ENCODE measurements at regions not wholly inside any gene's neighbourhood (a gene's known extent, or its start where the extent isn't known, plus 50 kb on each side); places are given as distances from the start of the nearest gene placed in this dataset.

GRCh38 chr3:35336601-35337000 lies 302.7 kb upstream of the ARPP21 start:
- Mint-ChIP-seq H3K27ac (no peak overlapping the region), H3K36me3 (no peaks in the 10 kb centered on the region), H3K27me3 (ENCODE audit: low read depth) (no peaks in the 10 kb centered on the region; the same call in 1 of the 2 replicates), H3K4me3 (no peak overlapping the region), H3K4me1 (peaks cover 9% of the 10 kb centered on the region), H3K9me3 (peaks cover 6% of the 10 kb centered on the region)
- TF ChIP-seq ZNF416 (CRISPR knock-in tag; IDR thresholded peaks at IDR 0.05) = no peak
- POLR2A ChIA-PET = no interaction called here
- ATAC-seq (no peak), DNase-seq (ENCODE audit: low spot score) (no peak)
- CTCF ChIA-PET = no interaction called here

GRCh38 chr3:35338186-35338585 lies 301.1 kb upstream of the ARPP21 start:
- H3K4me3 Mint-ChIP-seq = no peak overlapping the region
- peaks cover 9% of the 10 kb centered on the region for H3K4me1 Mint-ChIP-seq
- no peak for DNase-seq (ENCODE audit: low spot score)
- H3K36me3 Mint-ChIP-seq = no peaks in the 10 kb centered on the region
- TF ChIP-seq ZNF263 (CRISPR knock-in tag; IDR thresholded peaks at IDR 0.05; ENCODE audit: low read depth) (no peak), SMAD3 (CRISPR knock-in tag; IDR thresholded peaks at IDR 0.05; ENCODE audit: borderline replicate concordance) (no peak), ZMAT4 (CRISPR knock-in tag; IDR thresholded peaks at IDR 0.05) (no peak), ZNF219 (CRISPR knock-in tag; IDR thresholded peaks at IDR 0.05; ENCODE audit: borderline replicate concordance) (no peak), TEAD4 (CRISPR knock-in tag; IDR thresholded peaks at IDR 0.05) (no peak), NR2C2 (CRISPR knock-in tag; IDR thresholded peaks at IDR 0.05) (no peak), SOX15 (CRISPR knock-in tag; IDR thresholded peaks at IDR 0.05) (no peak), FOXP4 (CRISPR knock-in tag; IDR thresholded peaks at IDR 0.05) (no peak), CREB1 (CRISPR knock-in tag; IDR thresholded peaks at IDR 0.05) (no peak), ZNF512 (CRISPR knock-in tag; IDR thresholded peaks at IDR 0.05; ENCODE audit: borderline replicate concordance) (no peak)
- ChIA-PET CTCF (no interaction called here), POLR2A (no interaction called here)
- no peak overlapping the region for H3K27ac Mint-ChIP-seq
- no peaks in the 10 kb centered on the region; the same call in 1 of the 2 replicates for H3K27me3 Mint-ChIP-seq (ENCODE audit: low read depth)
- ATAC-seq = no peak
- no peaks in the 10 kb centered on the region for H3K9me3 Mint-ChIP-seq

GRCh38 chr3:35380196-35380595 lies 259.1 kb upstream of the ARPP21 start:
- no peak for DNase-seq (ENCODE audit: low spot score)
- no peaks in the 10 kb centered on the region for H3K27me3 Mint-ChIP-seq (ENCODE audit: low read depth)
- H3K9me3 Mint-ChIP-seq = no peaks in the 10 kb centered on the region
- H3K27ac Mint-ChIP-seq = no peak overlapping the region
- CTCF ChIA-PET = no interaction called here
- H3K36me3 Mint-ChIP-seq = no peaks in the 10 kb centered on the region
- TF ChIP-seq SOX15 (CRISPR knock-in tag; IDR thresholded peaks at IDR 0.05) (no peak), SP1 (CRISPR knock-in tag; conservative IDR thresholded peaks at IDR 0.05) (no peak), MAX (CRISPR knock-in tag; IDR thresholded peaks at IDR 0.05) (no peak), CREB1 (CRISPR knock-in tag; IDR thresholded peaks at IDR 0.05) (no peak), ATF3 (CRISPR knock-in tag; conservative IDR thresholded peaks at IDR 0.05) (no peak), ZNF512 (CRISPR knock-in tag; IDR thresholded peaks at IDR 0.05; ENCODE audit: borderline replicate concordance) (no peak), ZMAT4 (CRISPR knock-in tag; IDR thresholded peaks at IDR 0.05) (no peak), NFYB (CRISPR knock-in tag; conservative IDR thresholded peaks at IDR 0.05; ENCODE audit: low read depth) (no peak), ETV6 (CRISPR knock-in tag; IDR thresholded peaks at IDR 0.05) (no peak), TEAD4 (CRISPR knock-in tag; IDR thresholded peaks at IDR 0.05) (no peak), RELA (CRISPR knock-in tag; IDR thresholded peaks at IDR 0.05; ENCODE audit: borderline replicate concordance) (no peak), ZNF219 (CRISPR knock-in tag; IDR thresholded peaks at IDR 0.05; ENCODE audit: borderline replicate concordance) (no peak), ZNF423 (CRISPR knock-in tag; IDR thresholded peaks at IDR 0.05) (no peak), GTF2I (CRISPR knock-in tag; conservative IDR thresholded peaks at IDR 0.05) (no peak), GRHL2 (CRISPR knock-in tag; IDR thresholded peaks at IDR 0.05; ENCODE audit: insufficient replicate concordance, severe bottlenecking) (no peak)
- H3K4me1 Mint-ChIP-seq = peaks cover 16% of the 10 kb centered on the region
- POLR2A ChIA-PET = no interaction called here
- H3K4me3 Mint-ChIP-seq = no peak overlapping the region
- ATAC-seq = no peak

All from WTC11 (cell line).